ENCODE measurements at regions not wholly inside any gene's neighbourhood (a gene's known extent, or its start where the extent isn't known, plus 50 kb on each side); places are given as distances from the start of the nearest gene placed in this dataset.

DNA sequence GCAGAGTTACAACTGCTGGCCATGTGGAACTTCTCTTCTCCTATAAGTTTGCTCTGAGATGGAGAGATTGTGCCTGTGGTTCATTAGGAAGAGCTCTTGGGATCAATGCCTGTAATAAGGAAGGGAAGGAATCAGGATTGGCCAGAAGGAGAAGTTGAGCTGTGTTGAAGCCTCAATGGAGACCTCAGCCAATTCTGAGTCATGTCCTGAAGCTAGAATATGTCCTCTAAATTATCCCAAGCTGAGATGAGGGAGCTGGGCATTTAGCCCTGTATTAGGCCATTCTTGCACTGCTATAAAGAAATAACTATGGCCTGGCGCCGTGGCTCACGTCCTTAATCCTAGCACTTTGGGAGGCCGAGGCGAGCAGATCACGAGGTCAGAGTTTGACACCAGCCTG, 85.4 kb upstream of the DHX15 start:
- H3K36me3 ChIP-seq (replicated peaks) = no peaks in the 10 kb centered on the region
- in situ Hi-C loops (cut with HindIII; ENCODE audit: low pct_ligation_motif_present, low sequenced_read_pairs) = no loop called here
- H3K27me3 ChIP-seq (replicated peaks) = peaks cover 4% of the 10 kb centered on the region
- no peak overlapping the region for H3K27ac ChIP-seq
- TF ChIP-seq, protein P1, sequence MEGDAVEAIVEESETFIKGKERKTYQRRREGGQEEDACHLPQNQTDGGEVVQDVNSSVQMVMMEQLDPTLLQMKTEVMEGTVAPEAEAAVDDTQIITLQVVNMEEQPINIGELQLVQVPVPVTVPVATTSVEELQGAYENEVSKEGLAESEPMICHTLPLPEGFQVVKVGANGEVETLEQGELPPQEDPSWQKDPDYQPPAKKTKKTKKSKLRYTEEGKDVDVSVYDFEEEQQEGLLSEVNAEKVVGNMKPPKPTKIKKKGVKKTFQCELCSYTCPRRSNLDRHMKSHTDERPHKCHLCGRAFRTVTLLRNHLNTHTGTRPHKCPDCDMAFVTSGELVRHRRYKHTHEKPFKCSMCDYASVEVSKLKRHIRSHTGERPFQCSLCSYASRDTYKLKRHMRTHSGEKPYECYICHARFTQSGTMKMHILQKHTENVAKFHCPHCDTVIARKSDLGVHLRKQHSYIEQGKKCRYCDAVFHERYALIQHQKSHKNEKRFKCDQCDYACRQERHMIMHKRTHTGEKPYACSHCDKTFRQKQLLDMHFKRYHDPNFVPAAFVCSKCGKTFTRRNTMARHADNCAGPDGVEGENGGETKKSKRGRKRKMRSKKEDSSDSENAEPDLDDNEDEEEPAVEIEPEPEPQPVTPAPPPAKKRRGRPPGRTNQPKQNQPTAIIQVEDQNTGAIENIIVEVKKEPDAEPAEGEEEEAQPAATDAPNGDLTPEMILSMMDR (IDR thresholded peaks at IDR 0.05; ENCODE audit: low read depth, low read length, missing control alignments) = no peak
- no peak overlapping the region for H3K4me3 ChIP-seq (ENCODE audit: low read depth, low read length)
- DNase-seq = no peak

DNA sequence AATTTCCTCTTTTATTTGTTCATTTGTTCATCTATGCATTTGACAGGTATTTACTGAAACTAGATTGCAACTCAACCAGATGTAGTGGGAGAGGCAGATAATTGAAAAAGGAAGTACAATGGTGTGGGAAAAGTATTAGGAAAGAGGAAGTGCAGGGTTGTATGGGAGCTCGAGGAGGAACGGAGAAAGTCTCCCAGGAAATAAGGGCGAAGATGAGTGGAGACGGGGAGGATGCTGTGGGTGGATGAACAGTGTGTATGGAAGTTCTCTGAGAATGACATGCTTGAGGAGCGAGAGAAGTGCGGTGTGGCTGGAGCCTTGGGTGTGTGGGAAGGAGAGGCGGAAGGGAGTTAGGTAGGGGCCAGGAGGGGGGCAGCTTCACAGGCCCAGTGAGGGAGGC, 87.5 kb upstream of the DHX15 start:
- Histone ChIP-seq H3K27ac (no peak overlapping the region), H3K27me3 (replicated peaks) (no peaks in the 10 kb centered on the region), H3K4me3 (ENCODE audit: low read depth, low read length) (no peak overlapping the region), H3K36me3 (replicated peaks) (no peaks in the 10 kb centered on the region)
- no peak for DNase-seq
- TF ChIP-seq, protein P1 (IDR thresholded peaks at IDR 0.05; ENCODE audit: low read depth, low read length, missing control alignments) = no peak
- in situ Hi-C loops (cut with HindIII; ENCODE audit: low pct_ligation_motif_present, low sequenced_read_pairs) = no loop called here

DNA sequence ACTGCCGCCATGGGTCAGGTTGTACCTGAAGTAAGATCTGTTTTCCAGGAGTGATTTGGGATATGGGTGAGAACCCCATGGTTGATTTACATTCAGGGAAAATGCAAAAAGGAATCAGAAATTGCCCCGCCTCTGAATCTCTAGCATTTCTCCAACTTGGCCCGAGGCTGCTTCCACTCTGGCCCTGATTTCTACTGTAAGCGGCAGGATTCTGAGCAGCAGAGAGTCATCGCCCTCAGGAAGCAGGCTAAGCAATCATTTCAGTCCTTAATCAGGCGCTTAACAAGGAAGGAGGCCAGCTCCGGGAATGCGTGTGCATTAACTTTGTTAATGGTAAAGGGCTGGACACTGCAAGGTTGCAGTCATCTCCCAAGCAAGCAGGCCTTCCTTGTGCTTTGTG, 88.5 kb upstream of the DHX15 start:
- in situ Hi-C loops (cut with HindIII; ENCODE audit: low pct_ligation_motif_present, low sequenced_read_pairs) = no loop called here
- H3K27me3 ChIP-seq (replicated peaks) = no peaks in the 10 kb centered on the region
- H3K36me3 ChIP-seq (replicated peaks) = no peaks in the 10 kb centered on the region
- TF ChIP-seq, protein P1 (IDR thresholded peaks at IDR 0.05; ENCODE audit: low read depth, low read length, missing control alignments) = no peak
- no peak for DNase-seq
- H3K27ac ChIP-seq = no peak overlapping the region
- H3K4me3 ChIP-seq (ENCODE audit: low read depth, low read length) = no peak overlapping the region

DNA sequence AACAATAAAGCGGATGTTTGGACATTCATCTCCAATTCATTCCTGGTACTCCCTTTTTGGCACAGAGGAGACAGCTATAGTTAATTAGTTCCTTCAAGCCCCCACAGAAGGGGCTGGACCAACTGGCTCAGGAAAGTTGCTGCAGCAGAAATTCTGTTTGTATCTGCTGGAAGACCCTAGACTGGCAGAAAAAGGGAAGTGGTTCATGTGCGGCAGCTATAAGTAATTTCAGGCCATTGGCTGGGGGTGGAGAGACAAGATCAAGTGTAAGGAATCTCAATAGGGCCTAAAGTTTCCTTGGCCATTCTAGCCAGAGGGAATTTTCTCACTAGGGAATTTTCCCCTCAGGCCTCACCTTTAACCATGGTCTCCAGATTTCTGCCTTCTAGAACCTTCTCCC, 89.9 kb upstream of the DHX15 start:
- TF ChIP-seq, protein P1 (IDR thresholded peaks at IDR 0.05; ENCODE audit: low read depth, low read length, missing control alignments) = no peak
- DNase-seq = no peak
- Histone ChIP-seq H3K27ac (no peak overlapping the region), H3K4me3 (ENCODE audit: low read depth, low read length) (no peak overlapping the region), H3K36me3 (replicated peaks) (no peaks in the 10 kb centered on the region), H3K27me3 (replicated peaks) (no peaks in the 10 kb centered on the region)
- in situ Hi-C loops (cut with HindIII; ENCODE audit: low pct_ligation_motif_present, low sequenced_read_pairs) = no loop called here

DNA sequence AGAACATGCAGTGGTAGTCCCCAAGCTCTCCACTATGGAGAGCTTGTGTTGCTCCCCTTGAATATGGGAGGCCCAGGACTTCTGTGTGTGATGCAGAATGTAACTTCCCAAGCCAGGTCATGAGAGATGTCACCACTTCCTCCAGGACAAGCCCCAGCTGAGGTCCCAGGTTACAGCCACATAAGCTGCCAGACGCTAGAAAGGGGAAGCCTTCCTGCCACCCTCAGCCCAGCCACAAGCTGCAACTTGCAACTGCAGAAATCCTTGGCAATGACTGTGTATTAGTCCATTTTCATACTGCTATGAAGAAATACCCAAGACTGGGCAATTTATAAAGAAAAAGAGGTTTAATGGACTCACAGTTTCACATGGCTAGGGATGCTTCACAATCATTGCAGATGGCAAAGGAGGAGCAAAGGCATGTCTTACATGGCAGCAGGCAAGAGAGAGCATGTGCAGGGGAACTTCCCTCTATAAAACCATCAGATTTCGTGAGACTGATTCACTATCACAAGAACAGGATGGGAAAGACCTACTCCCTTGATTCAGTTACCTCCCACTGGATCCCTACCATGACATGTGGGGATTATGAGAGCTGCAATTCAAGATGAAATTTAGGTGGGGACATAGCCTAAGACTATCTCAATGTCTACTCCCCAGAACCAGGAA, 91.5 kb upstream of the DHX15 start:
- no peaks in the 10 kb centered on the region for H3K27me3 ChIP-seq (replicated peaks)
- in situ Hi-C loops (cut with HindIII; ENCODE audit: low pct_ligation_motif_present, low sequenced_read_pairs) = no loop called here
- H3K27ac ChIP-seq = no peak overlapping the region
- no peaks in the 10 kb centered on the region for H3K36me3 ChIP-seq (replicated peaks)
- no peak overlapping the region for H3K4me3 ChIP-seq (ENCODE audit: low read depth, low read length)
- DNase-seq = no peak
- TF ChIP-seq, protein P1 (IDR thresholded peaks at IDR 0.05; ENCODE audit: low read depth, low read length, missing control alignments) = no peak

DNA sequence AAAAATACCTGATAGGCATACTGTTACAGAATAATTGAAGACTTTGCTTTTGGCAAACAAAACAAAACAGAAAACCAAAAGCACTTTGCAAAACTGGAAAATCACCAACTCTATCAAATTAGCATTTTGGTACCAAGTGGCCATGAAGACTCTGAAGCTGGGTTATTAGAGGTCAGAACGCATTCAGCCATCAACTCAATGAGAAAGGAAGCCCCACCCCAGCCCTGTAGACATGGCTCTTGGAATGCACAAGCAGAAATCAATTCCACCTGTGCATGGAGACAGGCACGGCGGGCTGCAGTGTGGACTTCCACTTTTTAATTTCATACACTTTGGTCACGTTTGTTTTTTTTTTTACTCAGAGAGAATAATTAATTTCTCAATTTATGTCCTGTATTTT, 93.6 kb upstream of the DHX15 start:
- Histone ChIP-seq H3K36me3 (replicated peaks) (no peaks in the 10 kb centered on the region), H3K4me3 (ENCODE audit: low read depth, low read length) (no peak overlapping the region), H3K27me3 (replicated peaks) (no peaks in the 10 kb centered on the region), H3K27ac (no peak overlapping the region)
- DNase-seq = no peak
- TF ChIP-seq, protein P1 (IDR thresholded peaks at IDR 0.05; ENCODE audit: low read depth, low read length, missing control alignments) = no peak
- in situ Hi-C loops (cut with HindIII; ENCODE audit: low pct_ligation_motif_present, low sequenced_read_pairs) = no loop called here

Data from brain microvascular endothelial cell (primary cell).